DMS153 (cell line): ENCODE measurements at regions not wholly inside any gene's neighbourhood (a gene's known extent, or its start where the extent isn't known, plus 50 kb on each side); places are given as distances from the start of the nearest gene placed in this dataset.
A peak's percentile ranks its signal among the peaks of the same experiment; 100 is the strongest.

Experiments
- DNase-seq: peaks from one replicate; lab custom pipeline; 2025; lab: John Stamatoyannopoulos, UW

DNA sequence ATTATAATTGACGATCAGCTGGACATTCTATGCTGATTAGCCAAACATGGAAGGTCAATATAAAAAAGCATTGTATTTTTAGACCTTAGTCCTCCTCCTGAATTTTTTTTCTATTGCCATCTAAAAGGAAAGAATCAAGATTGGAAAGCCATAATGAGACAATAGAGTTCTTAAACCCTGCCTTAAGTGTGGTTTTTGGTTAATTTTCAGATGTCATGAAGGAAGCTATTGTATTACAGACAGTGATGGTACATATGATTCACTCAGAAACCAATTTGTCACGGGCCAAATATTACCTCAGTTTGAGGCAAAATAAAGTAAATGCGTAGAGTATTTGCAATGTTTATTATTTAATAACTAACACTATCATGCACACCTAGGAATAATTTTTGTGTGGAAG lies 1164.0 kb upstream of the RAG2 start:
- DNase-seq = no peak

DNA sequence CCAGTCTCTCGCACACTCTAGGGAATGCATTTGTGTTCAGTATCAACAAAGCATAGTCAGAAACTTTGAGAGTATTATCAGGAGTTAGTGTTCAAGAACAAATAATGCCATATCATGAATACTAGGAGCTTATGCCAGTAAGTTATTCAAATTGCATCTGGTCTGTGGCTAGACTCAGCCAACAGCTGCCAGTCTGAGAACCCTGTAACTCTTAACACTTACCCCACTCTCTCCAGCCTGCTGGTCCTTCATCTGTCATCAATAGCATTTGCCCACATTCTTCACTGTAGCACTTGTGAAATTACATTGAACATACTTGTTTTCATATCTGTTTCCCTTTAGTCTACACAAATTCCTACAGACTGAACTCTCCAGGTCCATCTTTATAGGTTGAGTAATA lies 1157.5 kb upstream of the RAG2 start:
- DNase-seq = no peak

DNA sequence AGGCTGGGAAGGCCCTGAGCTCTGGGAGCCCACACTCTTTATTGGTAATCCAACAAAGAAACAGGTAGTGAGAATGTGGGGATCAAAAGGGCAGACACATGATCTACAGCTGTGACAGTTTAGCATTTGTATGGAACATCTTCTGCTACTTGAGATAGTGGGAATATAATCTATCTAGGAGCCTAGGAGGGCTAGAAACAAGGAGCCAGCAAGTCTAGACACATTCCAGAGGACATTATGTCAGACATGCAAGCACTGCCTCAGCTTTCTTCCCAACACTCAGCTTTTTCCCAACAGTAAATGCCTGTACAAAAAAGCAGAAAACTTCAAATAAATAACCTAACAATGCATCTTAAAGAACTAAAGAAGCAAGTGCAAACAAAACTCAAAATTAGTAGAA lies 1150.6 kb upstream of the RAG2 start:
- no peak for DNase-seq

DNA sequence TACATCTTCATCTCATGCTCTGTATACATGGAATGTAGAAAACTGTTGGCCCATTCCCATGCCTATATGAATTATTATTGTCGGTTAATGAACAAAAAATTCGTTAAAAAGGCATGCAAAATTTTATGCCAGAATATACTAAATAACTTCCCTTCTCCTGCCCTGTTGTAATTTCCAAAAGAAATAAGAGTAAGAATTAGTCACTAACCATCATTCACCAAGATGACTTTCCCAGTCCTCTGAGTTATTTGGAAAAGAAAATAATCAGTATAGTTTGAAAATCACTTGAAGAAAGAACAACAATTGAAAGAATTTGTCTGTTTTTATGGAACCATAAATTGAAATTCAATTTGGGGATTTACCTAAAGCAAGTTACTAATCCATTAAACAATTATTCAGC lies 1149.1 kb upstream of the RAG2 start:
- DNase-seq = no peak

DNA sequence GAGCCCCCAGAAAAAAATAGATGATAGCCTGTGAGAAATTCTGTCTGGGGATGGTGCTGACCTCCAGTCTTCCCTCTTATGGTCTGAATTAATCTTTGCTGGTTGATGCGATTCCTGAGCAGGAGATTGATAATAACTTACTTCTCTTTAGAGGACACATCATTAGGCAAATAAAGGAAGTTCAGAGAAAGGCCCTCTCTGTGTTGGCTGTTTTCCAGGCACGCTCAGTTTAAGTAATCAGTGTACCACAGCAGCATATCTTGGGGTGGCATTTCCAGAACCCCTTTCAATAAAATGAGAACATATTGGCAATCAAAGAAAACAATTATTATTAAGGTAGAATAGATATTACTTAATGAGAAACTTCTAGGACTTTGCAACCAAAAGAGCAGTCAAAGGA lies 1129.3 kb upstream of the RAG2 start:
- no peak for DNase-seq

DNA sequence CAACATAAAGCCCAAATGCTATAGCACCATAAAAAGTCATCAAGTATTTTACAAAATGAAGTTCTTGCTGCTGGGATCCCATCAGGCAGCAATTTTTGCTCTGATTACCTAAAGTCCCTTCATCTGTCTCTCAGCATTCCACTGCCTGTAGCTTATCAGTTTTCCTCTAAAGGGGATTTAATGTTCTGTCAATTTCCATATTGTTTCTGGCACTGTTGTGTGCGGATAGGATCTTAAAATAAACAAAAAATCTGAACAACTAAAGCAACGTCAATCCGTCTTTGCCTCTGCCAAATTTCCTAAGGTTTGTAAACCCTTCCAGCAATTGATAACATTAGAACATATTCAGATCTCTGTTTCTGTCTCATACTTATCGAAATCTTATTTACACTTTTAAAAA lies 1126.3 kb upstream of the RAG2 start:
- DNase-seq = no peak

DNA sequence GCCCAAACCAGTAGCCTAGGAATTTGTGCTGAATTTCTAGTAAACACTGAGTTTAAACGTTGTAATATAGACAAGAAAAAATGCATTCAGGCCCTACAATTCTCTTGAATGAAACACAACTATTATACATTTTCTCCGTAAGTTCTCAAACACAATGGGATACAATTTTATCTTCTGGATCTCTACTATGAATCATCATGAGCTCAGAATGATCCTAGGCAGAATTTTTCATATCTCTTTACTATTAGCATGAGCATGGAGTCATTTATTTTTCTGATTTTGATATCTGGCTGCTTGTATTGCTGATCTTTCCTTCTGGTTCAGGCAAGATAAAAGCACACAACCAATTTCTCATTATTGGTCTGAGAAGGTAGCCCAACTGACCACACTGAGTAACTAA lies 1123.4 kb upstream of the RAG2 start:
- no peak for DNase-seq

DNA sequence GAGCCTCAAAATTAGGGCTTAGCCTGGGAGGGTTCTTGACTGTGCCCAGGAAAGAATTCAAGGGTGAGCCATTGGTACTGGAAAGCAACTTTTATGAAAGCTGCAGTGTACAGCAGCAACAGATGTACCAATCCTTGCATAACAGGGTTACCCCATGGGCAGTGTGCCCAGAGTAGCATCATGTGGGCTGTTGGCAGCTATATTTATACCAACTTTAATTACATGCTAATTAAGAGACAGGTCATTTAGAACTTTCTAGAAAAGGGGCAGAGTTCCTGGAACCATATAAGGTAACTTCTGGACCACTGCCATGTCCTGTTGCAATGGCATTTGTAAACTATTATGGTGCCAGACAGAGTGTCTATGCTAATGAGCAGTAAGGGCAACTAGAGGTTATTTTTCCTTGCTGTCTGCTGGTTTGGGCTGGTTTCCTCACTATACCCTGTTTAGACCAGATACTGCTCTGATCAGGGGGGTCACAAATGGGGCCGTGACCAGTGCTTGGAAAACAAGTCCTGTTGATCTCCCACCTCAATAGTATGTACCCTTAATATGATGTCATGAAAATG lies 1120.5 kb upstream of the RAG2 start:
- DNase-seq = no peak

DNA sequence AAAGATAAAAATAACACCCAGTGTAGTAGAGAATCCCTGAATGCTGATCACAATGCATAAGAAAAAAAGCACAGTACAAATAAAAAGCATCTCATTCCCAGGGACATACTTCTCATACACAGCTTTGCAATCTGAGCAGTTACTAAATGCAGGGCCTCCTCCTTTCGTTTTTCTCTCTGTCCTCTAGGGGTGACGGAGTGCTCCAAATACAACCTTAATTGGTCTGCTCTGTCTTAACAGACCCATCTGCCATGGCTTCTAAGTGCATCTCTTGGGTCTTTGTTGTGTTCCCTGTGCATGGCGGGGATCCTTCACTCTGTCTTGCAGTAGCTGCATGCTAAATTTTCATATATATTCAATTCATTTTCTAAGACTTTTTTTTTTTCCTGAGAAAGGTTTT lies 1114.2 kb upstream of the RAG2 start:
- no peak for DNase-seq

DNA sequence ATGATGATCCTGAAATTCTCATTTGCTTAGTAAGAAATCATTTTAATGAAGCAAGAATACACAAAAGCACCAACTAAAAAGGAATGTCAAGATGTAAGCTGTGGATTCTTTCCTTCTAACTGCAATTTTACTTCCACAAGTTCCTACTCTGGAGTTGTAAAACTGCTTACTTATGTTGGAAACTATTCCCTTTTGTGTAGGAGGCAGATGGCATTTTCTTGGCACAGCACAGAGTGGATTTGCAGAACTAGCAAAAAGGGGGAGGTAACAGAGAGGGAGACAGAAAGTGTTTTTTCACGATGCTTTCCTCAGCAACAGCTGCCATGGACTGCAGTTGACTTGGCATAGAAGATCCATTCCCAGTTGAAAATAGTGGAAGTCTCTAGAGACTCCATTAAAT lies 1112.0 kb upstream of the RAG2 start:
- no peak for DNase-seq

DNA sequence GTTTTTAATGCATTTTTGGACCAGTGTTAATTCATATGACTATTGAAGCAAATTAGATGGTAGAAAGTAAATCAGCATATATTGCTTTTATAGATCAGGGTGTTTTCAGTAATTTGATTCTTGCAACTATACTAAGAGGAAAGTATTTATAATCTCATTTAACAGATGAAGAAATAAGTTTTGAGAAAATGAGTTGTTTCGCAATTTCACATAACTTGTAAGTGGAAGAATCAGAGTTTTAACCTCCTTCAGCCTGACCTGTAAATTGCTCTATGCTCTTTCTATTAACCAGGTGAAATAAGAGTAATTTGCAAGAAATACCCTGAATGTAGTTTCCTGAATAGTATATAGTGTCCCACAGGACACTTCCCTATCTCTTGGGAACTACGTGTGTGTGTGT lies 1106.8 kb upstream of the RAG2 start:
- no peak for DNase-seq

DNA sequence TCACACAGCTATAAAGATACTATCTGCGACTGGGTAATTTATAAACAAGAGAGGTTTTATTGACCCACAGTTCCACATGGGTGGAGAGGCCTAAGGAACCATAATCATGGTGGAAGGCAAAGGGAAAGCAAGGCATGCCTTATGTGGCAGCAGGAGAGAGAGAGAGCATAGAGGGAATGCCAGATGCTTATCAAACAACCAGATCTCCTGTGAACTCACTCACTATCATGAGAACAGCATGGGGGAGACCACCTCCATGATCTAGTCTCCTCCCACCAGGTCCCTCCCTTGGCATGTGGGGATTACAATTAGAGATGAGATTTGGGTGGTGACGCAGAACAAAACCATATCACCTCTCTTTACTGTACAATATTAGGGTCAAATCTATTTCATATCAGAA lies 1101.6 kb upstream of the RAG2 start:
- no peak for DNase-seq

DNA sequence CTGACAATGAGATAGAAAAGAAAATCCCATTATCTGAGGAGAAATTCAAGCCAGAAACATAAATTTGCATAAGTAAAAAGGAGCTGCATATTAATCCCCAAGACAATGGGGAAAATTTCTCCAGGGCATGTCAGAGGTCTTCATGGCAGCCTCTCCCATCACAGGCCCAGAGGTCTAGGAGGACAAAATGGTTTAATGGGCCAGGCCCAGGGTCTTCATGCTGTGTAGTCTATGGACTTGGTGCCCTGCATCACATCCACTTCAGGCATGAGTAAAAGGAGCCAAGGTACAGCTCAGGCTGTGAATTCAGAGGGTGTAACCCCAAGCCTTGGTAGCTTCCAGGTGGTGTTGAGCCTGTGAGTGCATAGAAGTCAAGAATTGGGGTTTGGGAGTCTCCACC lies 1097.2 kb upstream of the RAG2 start:
- DNase-seq = no peak

DNA sequence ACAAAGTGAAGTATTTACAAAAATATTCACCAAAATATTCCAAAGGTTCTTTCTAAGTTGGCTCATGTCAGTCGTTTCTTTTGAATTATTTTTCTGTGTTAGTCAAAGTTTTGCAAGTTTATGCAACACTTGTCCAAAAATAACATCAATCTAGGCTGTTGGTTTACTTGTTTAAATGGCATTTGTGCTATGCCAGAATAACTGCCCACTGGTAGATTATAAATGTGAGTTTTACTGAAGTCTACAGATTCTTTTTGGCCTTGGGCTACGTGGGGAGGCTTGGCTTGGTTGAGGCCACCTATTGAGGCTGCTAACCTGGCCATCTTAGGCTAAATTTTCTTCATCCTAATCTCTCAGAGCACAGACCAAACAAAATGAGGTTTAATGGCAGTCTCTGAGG lies 1091.9 kb upstream of the RAG2 start:
- no peak for DNase-seq

DNA sequence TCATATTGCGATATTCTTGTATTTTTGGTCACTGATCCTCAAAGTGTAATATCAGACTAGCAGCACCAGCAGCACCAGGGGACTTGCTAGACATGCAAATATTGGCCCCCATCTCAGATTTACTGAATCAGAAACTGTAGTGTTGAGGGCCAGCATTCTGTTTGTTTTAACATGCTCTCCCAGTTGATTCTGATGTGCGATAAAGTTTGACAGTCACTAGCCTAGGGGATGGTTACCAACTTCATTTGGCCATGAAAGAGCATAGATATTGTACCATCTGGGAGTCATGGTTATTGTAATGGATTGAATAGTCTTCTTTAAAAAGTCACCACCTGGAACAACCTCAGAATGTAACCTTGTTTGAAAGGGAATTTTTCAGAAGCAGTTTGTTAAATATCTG lies 1090.4 kb upstream of the RAG2 start:
- DNase-seq = no peak

DNA sequence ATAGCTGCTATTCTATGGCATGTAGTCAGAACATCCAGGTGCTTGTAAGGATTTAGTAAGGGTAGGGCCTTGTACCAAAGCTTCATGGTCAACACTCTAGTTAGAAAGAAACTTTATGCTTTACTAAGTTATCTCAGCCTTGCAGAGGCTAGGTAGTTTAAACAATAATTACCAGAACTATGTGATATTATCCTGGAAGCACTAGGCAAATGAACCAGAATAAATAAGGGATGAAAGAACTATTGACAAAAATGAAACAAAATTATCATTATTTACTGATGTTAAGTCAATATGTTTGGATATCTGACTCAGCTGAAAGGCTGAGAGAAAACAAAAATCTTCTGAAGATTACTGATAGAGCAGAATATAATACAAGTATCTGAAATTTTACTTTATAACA lies 1089.1 kb upstream of the RAG2 start:
- DNase-seq = no peak

DNA sequence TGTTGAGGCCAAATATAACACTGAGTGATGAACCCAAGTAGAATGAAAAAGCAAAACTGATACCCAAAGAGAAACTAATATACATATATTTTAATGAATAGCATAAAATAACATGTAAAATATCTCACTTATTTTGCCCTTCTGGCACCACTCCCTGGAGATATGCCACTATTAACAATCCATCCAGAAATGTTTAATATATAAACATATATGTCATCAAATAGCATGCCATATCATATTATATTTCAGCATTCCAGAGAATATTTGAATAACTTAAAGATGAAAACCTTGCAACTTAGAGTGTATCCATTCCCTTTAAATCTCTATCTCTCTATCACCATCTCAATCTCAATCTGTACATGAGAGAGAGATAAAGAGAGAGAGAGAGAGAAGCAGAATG lies 1073.3 kb upstream of the RAG2 start:
- DNase-seq = no peak

DNA sequence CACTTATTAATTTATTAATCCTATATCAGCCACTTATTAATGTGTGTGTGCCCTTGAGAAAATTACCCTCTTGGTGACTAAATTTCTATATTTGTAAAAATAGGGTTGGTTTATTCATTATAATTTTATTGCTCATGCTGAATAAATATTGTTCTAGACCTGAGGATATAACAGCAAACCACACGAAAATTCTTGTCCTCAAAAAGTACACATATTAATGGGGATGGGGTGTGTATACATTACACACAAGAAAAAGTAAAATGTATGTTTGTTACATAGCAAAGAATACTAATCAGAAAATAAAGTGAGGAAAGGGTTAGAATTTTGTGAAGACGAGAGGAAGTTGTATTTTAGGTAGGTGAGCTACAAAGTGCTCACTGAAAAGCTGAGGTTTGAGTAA lies 1068.9 kb upstream of the RAG2 start:
- DNase-seq = no peak

DNA sequence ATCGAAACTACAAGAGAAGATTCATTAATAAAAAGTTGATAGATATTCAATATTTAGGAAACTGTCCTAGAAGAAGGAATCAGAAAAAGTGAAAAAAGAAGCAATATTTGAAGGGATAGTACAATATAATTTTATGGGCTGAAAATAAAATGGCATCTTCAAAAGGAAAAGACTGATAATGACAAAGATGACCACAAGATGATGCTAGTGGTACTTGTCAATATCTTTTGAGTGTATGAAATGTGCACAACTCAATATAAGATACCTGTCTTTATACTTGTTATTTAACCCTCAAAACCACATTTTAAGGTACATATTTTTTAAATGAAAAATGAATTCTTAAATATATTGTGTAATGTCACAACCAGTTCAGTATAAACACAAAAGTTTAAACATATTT lies 1059.6 kb upstream of the RAG2 start:
- DNase-seq = peak; percentile 0

DNA sequence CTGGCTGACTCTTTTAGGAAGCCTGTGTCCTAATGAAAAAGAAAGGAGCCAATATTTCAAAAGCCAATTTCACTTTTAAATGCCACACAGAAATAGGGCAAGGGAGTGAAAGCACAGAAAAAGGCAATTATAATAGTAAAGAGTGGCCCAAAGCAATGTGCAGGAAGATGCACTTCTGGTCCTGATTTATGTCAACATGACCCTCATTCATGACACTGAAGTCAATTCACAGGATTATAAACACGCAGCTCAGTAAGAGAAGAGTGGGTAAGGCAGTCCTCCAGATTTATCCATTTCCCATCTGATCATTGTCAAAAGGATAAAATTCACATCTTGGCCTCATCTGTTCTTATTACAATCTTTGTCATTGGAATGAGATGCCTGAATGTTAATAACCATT lies 1049.7 kb upstream of the RAG2 start:
- no peak for DNase-seq

DNA sequence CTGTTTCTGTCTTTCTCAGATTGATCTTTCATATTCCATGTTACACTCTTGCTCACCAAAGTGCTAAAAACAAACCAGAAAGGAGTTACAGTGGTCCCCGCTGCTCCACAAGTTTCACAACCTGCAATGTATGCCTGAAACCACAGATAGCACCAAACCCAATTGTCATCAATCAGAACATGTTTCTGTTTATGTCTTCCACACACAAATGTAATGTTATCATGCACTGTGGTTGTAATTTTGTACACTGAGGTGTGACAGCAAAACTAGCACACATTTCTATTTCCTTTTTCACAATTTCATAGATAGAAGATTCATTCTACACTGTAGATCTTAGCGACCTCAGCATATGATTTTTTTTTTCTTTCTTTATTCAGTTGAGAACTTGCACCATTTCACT lies 1045.9 kb upstream of the RAG2 start:
- DNase-seq = no peak

DNA sequence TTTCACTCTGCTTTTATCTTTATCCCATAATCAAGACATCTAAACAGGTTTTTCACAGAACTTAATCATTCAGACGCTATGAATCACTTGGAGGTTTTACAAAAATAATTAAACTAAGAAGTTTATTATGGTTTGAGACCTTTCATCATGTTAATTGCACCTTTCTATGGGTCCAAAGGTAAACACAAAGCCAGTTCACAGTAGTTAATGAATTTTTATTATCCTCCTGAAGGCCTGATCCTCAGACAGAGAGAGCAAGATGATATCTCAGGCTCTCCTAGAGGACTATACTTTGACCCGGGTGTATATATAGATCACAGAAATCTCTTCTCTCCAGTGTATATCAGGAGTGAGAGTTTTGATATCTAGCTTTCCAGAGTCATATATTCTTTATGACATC lies 1044.3 kb upstream of the RAG2 start:
- DNase-seq = no peak

DNA sequence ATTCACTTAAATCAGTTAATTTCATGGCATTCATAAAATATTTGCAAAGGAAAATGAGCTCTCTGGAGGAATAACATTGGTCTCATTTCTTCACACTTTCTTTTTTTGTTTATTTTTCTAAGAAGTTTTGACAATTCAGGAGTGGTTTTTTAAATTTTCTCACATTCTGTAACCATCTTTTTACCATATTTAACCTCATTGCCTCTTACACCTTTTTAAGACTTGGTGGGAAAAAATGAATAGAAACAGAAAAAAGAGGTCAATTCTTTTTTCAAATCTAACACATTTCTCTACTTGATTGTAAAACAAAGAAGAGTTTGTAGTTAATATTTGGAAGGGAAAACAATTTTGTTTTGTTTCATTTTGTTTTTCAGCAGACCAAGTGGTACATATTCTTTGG lies 1034.7 kb upstream of the RAG2 start:
- no peak for DNase-seq

DNA sequence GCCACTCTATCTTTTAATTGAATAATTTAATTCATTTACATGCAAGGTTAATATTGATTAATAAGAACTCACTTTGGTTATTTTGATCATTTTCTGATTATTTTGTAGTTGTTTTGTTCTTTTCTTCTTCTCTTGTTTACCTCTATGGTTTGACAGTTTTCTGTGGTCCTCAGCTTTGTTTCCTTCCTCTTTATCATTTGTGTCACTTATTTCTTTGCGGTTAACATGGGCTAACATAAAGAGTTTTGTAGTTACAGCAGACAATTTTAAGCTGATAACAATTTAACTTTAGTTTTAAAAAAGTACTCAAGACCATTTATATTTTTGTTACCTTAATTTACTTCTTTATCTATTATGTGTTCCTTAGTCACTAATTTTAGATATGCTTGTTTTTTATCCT lies 1032.8 kb upstream of the RAG2 start:
- DNase-seq = no peak

DNA sequence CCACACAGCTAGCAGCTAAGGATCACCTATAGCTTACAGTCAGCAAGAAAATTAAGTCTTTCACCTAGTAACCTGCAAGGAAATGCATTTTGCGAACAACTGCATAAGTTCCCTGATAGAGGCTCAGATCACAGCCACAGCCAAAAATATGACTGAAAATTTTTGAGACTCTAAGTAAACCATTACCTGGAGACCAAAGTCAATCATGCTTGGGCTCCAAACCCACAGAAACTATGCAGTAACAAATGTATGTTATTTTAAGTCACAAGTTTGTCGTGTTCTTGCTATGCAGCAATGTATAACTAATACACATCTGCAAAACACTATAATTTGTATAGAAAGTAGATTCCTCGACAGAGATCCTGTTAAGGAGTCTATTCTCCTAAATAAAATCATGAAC lies 1025.7 kb upstream of the RAG2 start:
- no peak for DNase-seq
